ENCODE measurements at regions not wholly inside any gene's neighbourhood (a gene's known extent, or its start where the extent isn't known, plus 50 kb on each side); places are given as distances from the start of the nearest gene placed in this dataset.

DNA sequence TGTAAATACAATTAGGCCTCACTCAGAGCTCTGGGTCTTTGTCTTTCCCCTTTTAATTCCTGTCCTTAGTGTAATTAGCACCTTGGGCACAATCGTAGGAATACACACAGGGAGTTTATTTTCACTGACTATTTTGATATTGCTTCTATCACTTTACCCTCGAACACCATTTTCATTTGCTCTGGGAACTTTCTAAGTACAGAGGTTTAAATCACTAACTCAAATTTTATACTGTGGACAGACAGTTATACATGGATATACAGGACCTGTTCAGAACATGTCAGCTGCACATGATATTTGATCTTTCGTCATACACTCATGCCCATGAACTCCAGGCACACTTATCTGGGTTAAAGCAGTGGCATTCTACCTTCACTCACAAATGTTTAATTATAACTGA, 217.8 kb upstream of the TMEM161B start:
- no peak for FAIRE-seq
- H4K8ac ChIP-seq (ENCODE audit: extremely low read depth, insufficient read depth, low read length) = no peak overlapping the region
- H3K14ac ChIP-seq (ENCODE audit: insufficient read length) = no peak overlapping the region
- no peaks in the 10 kb centered on the region for H3K23me2 ChIP-seq (ENCODE audit: low read depth, low read length)
- DNase-seq (ENCODE audit: low read depth in 1 of 2, low spot score in 2 of 2) = no peak
- H4K5ac ChIP-seq (ENCODE audit: insufficient read length, low read depth, low read length) = no peak overlapping the region
- no peaks in the 10 kb centered on the region for H3K9me3 ChIP-seq (ENCODE audit: insufficient read depth in 2 of 2, low read depth in 1 of 2, low read length in 1 of 2)
- H2BK5ac ChIP-seq (ENCODE audit: low read depth, low read length) = no peak overlapping the region
- H2AK5ac ChIP-seq (ENCODE audit: low read depth, low read length) = no peak overlapping the region
- no peak overlapping the region for H3K4me2 ChIP-seq (ENCODE audit: insufficient read depth in 1 of 2, low read depth in 2 of 2, low read length in 2 of 2)
- H3K18ac ChIP-seq (ENCODE audit: extremely low read depth, low read length) = no peak overlapping the region
- H3K4ac ChIP-seq (replicated peaks; ENCODE audit: insufficient read length, low read depth, low read length) = no peak overlapping the region
- no peaks in the 10 kb centered on the region for H3K27me3 ChIP-seq (replicated peaks in 1 of 4; ENCODE audit: control insufficient read depth in 3 of 4, extremely low read depth in 1 of 4, insufficient read depth in 3 of 4, low read length in 3 of 4)
- no peak overlapping the region for H2BK15ac ChIP-seq (ENCODE audit: low read length)
- no peaks in the 10 kb centered on the region for H3K36me3 ChIP-seq (ENCODE audit: control insufficient read depth in 2 of 4, insufficient read depth in 4 of 4, low read length in 3 of 4)
- H2BK20ac ChIP-seq (ENCODE audit: low read length) = no peak overlapping the region
- 84% methylated on average over 3 of the region's 3 CpGs; no CpG with 5 or more reads in 1 of the 2 experiments for WGBS, 2 experiments (ENCODE audit: extremely low coverage in 1 of 2, insufficient coverage in 1 of 2, insufficient read length in 1 of 2, insufficient replicate concordance in 2 of 2, low coverage in 1 of 2, low lambda C conversion rate in 2 of 2, missing lambda C conversion rate in 1 of 2)
- H4K91ac ChIP-seq (replicated peaks; ENCODE audit: insufficient read length, low read length) = no peak overlapping the region
- H4K20me1 ChIP-seq (replicated peaks in 1 of 2; ENCODE audit: control insufficient read depth in 1 of 2, insufficient read depth in 2 of 2, low read length in 2 of 2) = no peaks in the 10 kb centered on the region
- no peak overlapping the region for H2BK12ac ChIP-seq (ENCODE audit: low read depth, low read length)
- no peak overlapping the region for H3K23ac ChIP-seq (ENCODE audit: insufficient read length)
- H2BK120ac ChIP-seq (replicated peaks; ENCODE audit: low read depth, low read length) = no peak overlapping the region
- H3K4me1 ChIP-seq (replicated peaks in 1 of 4; ENCODE audit: control insufficient read depth in 3 of 4, insufficient read depth in 4 of 4, low read length in 3 of 4) = peaks cover 0 to 4% (median 3%) of the 10 kb centered on the region in 4 experiments; a peak in 3 of 7 replicates
- no peak overlapping the region for H2AFZ ChIP-seq (ENCODE audit: low read length)
- no peaks in the 10 kb centered on the region for H3K79me1 ChIP-seq (ENCODE audit: low read depth, low read length)
- H3K56ac ChIP-seq (replicated peaks; ENCODE audit: insufficient read length, low read depth, low read length) = no peak overlapping the region
- H3K79me2 ChIP-seq (ENCODE audit: control insufficient read depth in 1 of 2, insufficient read depth in 2 of 2, low read length in 2 of 2) = no peaks in the 10 kb centered on the region
- H3K9ac ChIP-seq (replicated peaks in 1 of 4; ENCODE audit: extremely low read depth in 1 of 4, low read depth in 3 of 4, low read length in 3 of 4) = peak overlapping the region in 1 of 4 experiments; percentile 37; a peak in 1 of 7 replicates
- CTCF ChIA-PET (ENCODE audit: partially characterized antibody) = interaction anchor here (1.4 to 1.9 kb wide), 2 partner anchors 12 to 205 kb away, joined by 4 read pairs; no protein-coding TSS in a partner anchor
- TF ChIP-seq TEAD4 (IDR thresholded peaks at IDR 0.05; ENCODE audit: low read depth, low read length) = no peak
- TF ChIP-seq RBBP5 (IDR thresholded peaks at IDR 0.05; ENCODE audit: borderline replicate concordance, low read depth, low read length) = no peak
- TF ChIP-seq BCL11A (IDR thresholded peaks at IDR 0.05; ENCODE audit: low read depth in 2 of 2, low read length in 2 of 2) = no peak
- TF ChIP-seq RAD21 (IDR thresholded peaks at IDR 0.05 in 1 of 2, conservative IDR thresholded peaks at IDR 0.05 in 1 of 2; ENCODE audit: low read depth in 2 of 2, low read length in 2 of 2) = no peak
- no peak for TF ChIP-seq TBP (IDR thresholded peaks at IDR 0.05; ENCODE audit: low read depth, low read length)
- no peak for TF ChIP-seq KDM1A (IDR thresholded peaks at IDR 0.05; ENCODE audit: borderline replicate concordance, low read length)
- TF ChIP-seq TAF7 (optimal IDR thresholded peaks at IDR 0.05; ENCODE audit: borderline replicate concordance, low read depth, low read length) = no peak
- H3K27ac ChIP-seq (ENCODE audit: low read depth, low read length) = no peak overlapping the region
- no peak overlapping the region for H3K4me3 ChIP-seq (ENCODE audit: extremely low read depth in 1 of 4, insufficient read depth in 2 of 4, low read depth in 3 of 4, low read length in 4 of 4)
- POLR2A ChIA-PET (ENCODE audit: partially characterized antibody) = no interaction called here
